Lung microvascular endothelial cell (primary cell): ENCODE measurements at regions not wholly inside any gene's neighbourhood (a gene's known extent, or its start where the extent isn't known, plus 50 kb on each side); places are given as distances from the start of the nearest gene placed in this dataset.
A peak's percentile ranks its signal among the peaks of the same experiment; 100 is the strongest.

Experiments used
- DNase-seq, 2 donors: peaks; one replicate each; pipeline versions ENCODE4 v3.0.0 to v3.0.0-alpha.2; 2010; ENCODE audit warnings: low read depth in 2 of 2

GRCh38 chr18:27632706-27633105, 447.6 kb upstream of the CHST9 start:
- no peak for DNase-seq

DNA sequence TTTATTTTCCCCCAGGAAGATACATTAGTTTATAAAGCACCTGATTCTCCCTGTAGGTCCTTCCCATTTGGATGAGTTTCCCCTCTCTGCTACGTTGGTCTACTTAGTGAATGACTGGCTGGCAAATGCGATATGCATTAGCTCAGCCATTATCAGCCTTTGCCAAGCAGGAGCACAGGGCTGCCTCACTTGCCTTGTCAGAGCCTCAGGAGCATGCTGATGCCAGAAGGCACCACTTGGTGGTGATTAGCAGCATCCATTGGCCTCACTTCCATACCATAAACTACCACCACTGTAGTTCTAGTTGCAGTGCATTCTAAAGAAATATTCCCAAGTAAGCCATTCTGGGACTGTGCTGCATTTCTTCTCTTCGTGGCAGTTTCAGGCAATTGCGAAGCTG, 442.8 kb upstream of the CHST9 start:
- DNase-seq: no peak

- DNase-seq: no peak
Measured at GRCh38 chr18:27621236-27621890, 436.3 kb upstream of the CHST9 start.

DNA sequence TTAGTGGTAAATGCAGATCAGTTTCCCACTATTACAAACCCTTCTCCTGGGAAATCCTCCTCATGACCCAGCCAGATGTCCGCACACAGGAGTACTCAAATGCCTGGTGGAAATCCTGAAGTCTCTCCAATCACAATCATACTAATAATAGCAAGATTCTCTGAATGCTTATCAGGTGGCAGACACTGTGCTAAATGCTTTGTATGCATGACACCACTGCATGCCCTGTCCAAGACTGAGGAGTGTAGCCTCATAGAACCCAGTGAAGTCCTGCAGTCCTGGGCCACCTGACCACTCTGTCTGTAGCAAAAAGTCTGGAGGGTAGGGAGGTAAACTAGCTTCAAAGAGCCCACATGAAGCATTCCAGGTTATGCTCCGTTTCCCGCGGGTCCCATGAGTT, 434.8 kb upstream of the CHST9 start:
- no peak for DNase-seq

DNA sequence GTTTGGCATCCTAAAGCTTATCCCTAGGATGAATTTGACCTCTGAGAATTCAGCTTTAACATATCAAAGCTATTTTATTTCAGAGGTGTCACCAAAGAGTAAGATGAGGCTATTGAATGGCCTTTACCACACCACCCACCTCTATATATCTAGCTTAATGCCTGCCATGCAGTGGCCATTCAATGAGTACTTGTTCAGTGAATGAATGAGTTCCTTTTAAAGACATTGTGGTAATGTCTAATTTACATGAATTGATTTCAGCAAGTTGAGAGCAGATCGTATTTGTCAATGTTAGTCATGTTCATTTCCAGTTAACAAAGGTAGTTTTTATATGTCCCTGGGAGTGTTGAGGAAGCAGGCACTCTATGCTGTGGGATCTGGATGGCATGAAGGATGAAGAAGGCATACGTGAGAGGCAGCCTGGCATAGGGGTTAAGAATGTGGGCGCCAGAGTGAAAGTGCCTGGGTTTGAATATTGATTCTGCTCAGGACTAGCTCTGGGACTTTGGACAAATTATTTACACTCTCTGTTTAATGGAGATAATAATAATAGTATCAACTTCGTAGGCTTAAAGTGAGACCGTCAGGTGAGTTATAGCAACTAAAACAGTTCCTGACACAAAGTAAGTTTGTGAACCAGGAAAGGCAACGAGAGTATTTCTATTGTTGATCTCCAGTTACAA, 434.1 kb upstream of the CHST9 start:
- DNase-seq: no peak

DNA sequence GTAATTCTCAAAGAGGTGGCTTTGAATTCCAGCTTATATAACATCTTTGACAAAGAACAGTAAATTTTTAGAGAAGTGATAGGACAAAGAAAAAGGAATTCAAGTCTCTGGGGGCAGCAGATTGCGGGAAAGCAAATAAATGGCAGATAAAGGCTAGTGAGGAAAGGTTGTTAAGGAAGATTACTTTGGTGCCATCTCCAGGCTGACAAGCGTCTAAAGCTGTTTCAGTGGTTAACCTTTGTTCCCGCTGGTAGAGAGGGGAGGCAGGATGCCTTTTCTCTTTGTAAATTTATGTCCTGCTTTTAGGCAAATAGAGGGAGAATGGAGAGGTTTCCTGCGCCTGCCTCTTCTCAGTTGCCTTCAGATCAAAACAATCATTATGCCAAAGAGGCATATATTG, 431.2 kb upstream of the CHST9 start:
- no peak for DNase-seq

- DNase-seq: no peak
Measured at GRCh38 chr18:27614951-27615844, 430.1 kb upstream of the CHST9 start.

DNA sequence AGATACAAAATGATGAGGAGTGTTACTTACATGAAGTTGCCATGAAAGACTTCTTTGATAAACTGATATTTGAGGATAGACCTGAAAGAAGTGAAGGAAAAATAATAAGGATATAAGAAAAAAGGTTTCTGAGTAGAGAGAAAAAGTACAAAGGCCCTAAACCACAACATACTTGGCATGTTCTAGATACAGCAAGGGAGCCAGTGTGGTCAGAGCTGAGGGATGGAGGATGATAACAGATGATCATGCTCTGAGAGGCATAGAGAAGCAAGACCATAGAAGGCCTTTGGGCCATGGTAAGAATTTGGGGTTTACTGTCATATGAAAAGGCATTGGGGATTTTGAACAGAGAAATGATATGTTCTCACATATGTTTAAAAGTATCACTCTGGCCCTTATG, 424.1 kb upstream of the CHST9 start:
- DNase-seq: no peak

DNA sequence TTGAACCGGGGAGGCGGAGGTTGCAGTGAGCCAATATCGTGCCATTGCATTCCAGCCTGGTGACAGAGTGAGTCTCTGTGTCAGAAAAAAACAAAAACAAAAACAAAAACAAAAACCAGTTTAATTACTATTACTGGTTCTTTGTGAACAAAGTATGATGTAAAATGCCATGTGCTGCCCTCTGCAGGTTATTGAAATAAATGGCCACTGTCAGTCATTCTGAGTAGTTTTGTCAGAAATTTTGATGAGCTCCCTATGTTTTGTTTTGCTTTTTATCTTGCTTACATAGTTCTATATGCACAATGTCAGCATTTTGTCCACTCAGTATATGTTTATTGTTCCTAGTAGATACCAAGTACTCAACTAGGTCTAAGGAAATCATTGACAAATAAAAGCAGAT, 423.6 kb upstream of the CHST9 start:
- DNase-seq: peak; percentile 5 to 12

GRCh38 chr18:27608174-27608573, 423.1 kb upstream of the CHST9 start:
- no peak for DNase-seq

DNA sequence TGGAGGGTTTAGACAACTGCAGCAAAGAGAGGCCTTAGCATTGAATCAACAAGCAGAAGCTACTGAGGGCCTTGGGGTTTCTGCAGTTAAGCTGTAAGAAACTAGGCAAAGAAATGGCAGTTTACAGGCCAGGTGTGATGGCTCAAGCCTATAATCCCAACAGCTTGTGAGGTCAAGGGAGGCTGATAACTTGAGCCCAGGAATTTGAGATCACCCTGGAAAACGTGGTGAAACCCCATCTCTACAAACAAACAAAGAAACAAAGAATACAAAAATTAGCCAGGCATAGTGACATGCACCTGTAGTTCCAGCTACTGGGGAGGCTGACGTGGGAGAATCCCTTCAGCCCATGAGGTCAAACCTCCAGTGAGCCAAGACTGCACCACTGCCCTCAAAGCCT, 421.6 kb upstream of the CHST9 start:
- DNase-seq: no peak

DNA sequence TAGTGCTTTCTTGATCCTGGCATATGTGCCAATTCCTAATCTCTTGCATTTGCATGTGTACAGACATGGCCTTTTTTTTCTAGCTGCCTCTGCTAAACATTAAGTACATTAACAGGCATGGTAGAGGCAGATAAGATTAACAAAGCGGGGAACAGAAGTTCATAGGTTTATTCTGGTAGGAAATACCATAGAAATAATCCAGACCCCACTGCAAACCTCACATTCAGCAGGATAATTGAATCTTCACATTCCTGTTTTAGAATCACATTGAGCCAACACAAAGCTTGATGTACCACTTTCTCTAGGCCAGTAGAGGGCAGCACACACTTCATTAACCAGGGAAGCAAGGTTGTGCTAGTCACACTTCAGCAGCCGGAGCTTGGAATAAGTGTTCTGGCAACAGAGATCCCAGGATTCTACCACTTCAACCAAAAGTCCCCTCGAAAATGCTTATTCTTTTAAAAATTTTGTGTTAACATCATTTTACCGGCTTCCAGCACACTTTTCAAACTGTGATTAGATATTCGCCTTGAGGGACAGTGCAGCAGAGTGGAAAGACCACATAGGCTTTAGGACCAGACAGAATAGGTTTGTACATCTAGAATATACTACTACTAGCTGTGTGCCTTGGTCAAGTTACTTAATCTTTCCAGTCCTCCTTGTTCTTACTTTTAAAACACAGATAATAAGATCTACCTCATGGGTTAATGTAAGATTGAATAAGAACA, 420.2 kb upstream of the CHST9 start:
- peak; percentile 71 to 74 for DNase-seq

- DNase-seq: peak; percentile 1 to 46
Measured at GRCh38 chr18:27604583-27604982, 419.5 kb upstream of the CHST9 start.

- DNase-seq: no peak
Measured at GRCh38 chr18:27602092-27602491, 417.0 kb upstream of the CHST9 start.

- DNase-seq: no peak
Measured at GRCh38 chr18:27600245-27600644, 415.1 kb upstream of the CHST9 start.

DNA sequence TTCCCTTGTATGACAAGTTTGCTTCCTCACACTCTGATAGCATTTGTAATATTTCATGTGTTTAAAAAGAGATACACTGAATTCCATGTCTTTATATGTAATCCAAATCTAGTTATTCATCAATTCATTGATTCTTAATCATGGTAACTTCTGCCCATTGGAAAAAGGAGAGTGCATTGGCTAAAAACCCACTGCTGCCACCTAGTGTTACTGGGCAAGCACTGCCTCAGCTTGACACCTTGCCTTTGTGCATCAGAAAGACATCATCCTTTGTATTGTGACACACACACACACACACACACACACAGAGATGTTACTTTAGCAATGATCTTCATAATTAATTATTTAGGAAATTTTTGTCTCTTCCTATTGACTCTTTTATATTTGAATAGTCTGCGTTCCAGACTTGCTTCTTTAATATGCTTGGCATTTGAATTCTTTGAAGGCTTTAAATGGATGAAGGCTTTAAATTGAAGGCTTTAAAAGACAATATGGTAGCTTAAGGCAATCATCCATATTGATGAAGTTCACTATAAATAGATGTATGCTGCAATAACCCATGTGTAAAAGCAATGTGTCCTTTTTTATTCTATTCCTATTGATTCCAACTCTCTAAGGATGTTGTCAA, 414.2 kb upstream of the CHST9 start:
- DNase-seq: peak; percentile 46 to 56

DNA sequence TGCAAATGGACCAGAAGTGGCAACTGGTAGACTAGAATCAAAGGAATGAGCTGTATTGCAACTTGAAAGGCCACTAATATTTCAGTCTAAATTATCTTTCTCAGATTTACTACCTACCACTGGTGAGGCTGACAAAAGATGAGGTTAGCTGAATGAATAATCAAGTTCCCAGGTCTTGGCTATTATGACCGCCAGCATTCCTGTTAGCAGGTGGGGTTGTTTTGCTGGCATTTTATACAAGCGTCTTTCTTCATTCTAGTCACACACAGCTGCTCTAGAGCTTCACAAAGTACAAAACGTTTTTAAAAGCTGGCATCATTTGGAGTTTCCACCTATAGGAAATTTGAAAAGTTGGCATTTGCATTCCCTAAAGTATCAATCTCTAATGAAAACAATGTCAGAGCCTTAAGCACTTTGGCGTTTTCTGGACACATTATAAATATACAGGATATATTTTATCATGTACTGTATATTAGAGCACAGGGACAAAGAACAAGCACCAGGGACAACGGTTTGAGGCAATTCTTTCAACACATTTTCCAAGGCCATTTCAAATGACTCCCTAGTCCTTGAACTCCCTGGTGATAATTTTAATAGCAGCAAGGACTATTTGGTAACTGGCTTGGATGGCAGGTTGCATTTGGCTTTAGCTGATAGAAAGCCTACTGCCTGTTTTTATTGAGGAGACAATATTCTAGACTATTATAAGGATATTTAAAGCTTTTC, 410.2 kb upstream of the CHST9 start:
- no peak for DNase-seq

GRCh38 chr18:27585602-27586173, 400.6 kb upstream of the CHST9 start:
- no peak for DNase-seq

DNA sequence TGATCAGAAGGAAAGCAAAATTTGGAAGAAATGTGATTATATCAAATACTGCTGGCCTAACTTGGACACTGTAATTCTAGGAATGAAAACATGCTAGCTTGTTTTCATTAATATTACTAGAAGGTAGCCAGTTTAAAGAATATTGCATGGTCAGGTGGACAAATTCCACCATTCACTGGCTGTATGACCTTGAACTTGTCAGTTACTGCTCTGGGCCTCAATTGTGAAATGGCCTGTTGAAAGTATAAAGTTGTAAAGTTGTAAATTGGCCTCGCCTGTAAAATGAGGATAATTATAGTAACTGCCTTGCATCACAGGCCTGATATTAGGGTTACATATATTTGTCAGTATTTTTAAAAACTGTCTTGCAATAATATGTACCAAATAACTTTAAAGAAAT, 398.4 kb upstream of the CHST9 start:
- no peak for DNase-seq

- DNase-seq: no peak
Measured at GRCh38 chr18:27582760-27583412, 397.8 kb upstream of the CHST9 start.
